NCI-H2081 treated with DMSO at 0.1 percent for 48 hours (cell line): ENCODE measurements at regions not wholly inside any gene's neighbourhood (a gene's known extent, or its start where the extent isn't known, plus 50 kb on each side); places are given as distances from the start of the nearest gene placed in this dataset.

Source experiments
- DNase-seq: peaks from one replicate; lab custom pipeline; 2025; lab: John Stamatoyannopoulos, UW

DNA sequence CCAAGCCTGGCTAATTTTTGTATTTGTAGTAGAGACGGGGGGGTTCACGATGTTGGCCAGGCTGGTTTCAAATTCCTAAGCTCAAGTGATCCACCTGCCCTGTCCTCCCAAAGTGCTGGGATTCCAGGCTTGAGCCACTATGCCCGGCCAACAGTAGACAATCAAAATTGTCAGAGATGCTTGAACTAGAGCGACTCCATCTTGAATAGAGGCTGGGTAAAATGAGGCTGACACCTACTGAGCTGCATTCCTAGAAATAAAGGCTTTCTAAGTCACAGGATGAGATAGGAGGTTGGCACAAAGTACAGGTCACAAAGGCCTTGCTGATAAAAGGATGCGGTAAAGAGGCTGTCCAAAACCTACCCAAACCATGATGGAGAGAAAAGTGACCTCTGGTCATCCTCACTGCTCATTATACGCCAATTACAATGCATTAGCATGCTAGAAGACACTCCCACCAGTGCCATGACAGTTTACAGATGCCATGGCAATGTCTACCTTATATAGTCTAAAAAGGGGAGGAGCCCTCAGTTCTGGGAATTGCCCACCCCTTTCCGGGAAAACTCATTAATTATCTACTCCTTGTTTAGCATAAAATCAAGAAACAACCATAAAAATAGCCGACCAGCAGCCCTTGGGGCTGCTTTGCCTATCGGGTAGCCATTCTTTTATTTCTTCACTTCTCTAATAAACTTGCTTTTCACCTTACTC lies 134.5 kb downstream of the BAMBI start:
- no peak for DNase-seq

GRCh38 chr10:28812384-28813372 lies 135.4 kb downstream of the BAMBI start:
- DNase-seq = no peak

GRCh38 chr10:28815681-28816080 lies 138.4 kb downstream of the BAMBI start:
- DNase-seq = no peak

DNA sequence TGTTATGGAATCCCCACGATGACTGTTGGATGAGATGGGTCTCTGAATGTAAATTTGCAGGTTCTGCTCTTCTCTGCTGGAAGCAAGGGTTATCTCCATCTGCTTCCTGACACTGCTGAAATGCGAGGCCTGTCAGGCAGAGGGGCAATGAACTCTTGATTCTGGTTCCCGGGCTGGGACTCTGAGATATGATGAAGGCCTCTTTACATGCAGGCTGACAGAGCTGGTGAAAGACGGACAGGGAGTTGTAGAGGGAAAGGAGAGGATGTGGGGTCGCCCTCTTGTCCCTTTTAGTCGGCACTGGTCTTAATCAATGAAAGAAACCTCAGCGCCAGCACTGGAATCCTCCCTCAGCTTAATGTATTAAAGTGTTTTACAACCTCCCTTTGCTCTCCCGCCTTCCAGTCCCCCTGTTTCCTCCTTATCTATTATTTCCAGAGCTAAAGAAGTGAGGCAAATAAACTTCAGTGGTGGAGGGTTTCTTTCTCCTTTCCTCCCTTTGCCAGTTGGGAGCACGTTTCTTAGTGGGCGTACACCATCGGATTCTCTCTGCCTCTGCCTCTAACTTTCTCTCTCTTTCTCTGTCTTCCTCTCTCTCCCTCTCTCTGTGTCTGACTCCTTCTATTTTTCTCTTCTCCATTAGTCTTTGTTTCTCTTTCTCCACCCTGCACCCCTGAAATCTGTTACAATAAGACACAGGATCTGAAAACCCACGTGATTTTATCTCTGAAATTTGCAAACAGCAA lies 145.6 kb downstream of the BAMBI start:
- DNase-seq = no peak

- no peak for DNase-seq
Observed at GRCh38 chr10:28823501-28824075, 146.3 kb downstream of the BAMBI start.

GRCh38 chr10:28833313-28833712 lies 156.0 kb downstream of the BAMBI start:
- DNase-seq = no peak

DNA sequence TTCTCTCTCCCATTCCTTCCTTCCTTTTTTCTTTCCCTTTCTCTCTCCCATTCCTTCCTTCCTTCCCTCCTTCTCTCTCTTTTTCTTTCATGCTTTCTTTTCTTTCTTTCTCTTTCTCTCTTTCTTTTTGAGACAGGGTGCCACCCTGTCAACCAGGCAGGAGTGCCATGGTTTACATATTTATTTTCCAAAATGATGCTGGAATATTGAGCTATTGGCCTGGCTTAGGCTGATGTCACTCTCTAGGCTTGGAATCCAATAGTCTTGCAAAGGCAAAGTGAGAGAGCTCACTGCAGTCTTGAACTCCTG lies 159.1 kb downstream of the BAMBI start:
- no peak for DNase-seq

DNA sequence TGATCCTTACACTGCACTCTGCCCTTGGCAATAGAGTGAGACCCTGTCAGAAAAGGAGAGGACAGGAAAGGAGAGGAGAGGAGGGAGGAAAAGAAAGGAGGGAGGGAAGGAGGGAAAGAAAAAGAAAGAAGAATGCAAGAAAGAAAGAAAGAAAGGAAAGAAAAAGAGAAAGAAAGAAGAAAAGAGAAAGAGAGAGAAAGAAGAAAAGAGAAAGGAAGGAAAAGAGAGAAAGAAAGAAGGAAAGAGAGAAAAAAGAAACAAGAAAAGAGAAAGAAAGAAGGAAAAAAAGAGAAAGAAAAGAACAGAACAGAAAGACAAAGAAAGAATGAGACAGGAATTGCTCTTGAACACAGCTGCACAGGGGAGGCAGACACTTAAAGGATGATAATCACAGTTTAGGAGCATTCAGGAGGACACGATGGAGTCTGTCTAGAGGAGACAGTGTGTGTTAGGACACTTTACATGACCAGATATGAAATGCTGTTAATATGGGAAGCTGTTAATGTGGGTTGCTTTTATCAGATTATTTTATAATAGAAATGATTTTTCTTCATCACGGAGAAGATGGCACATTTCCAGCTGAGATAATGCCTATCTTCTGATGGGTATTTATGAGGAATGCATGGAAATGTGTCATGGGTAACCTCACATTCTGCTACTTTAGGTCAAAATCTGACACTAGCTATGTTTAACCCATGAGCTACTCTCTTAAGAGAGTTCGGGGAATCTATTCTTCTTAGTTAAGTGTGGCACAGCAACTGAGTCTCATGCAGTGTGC lies 160.5 kb downstream of the BAMBI start:
- DNase-seq = no peak

GRCh38 chr10:28838908-28839307 lies 161.6 kb downstream of the BAMBI start:
- DNase-seq = no peak

DNA sequence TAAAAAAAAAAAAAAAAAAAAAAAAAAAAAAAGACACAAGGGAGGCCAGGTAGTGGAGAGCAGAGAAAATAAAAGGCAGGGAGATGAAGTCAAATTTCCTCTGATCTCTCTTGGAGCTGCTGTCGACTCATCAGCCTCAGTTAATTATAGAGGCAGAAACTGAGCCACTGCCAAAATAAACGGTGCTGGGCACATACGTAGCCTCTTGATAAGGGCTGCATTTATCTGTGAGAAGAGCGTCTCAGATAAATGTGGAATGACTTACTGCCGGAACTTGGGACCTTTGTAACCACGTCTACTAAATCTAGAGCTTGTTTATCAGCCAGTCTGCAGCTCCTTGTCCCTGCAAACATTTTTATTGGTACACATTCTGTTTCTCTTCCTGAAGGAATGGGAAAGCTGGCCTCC lies 162.3 kb downstream of the BAMBI start:
- peak; percentile 17 for DNase-seq

DNA sequence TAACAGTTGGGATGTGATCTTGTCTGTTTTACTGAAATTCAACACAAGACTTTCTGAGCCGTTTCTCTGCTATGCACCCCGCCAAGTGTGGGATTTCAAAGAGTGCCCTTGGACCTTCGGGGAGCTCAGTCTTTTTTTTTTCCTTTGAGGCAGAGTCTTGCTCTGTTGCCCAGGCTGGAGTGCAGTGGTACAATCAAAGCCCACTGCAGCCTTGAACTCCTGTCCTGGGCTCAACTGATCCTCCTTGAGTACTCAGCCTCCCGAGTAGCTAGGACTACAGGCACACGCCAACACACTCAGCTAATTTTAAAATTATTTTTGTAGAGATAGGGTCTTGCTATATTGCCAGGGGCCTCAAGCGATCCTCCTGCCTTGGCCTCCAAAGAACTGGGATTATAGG lies 162.9 kb downstream of the BAMBI start:
- DNase-seq = no peak

DNA sequence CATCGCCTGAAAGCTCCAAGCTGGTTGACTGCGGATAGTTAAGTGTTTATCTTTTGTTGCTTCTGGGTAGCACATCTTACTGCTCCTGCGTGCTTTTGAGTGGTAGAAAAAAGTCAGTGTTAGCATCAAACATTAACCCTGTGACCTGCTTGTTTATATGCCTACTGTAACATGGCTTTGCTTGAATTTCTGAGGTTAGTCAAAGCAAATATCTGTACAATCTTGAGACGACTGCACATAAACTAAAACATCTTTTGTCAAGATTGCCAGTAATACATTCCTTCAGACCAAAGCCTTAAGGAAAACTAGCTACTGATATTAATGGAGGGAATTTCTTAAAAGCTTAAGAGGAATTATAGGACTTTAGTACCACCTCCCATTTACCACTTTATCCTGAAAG lies 163.7 kb downstream of the BAMBI start:
- no peak for DNase-seq

- no peak for DNase-seq
Observed at GRCh38 chr10:28841625-28842024, 164.3 kb downstream of the BAMBI start.

DNA sequence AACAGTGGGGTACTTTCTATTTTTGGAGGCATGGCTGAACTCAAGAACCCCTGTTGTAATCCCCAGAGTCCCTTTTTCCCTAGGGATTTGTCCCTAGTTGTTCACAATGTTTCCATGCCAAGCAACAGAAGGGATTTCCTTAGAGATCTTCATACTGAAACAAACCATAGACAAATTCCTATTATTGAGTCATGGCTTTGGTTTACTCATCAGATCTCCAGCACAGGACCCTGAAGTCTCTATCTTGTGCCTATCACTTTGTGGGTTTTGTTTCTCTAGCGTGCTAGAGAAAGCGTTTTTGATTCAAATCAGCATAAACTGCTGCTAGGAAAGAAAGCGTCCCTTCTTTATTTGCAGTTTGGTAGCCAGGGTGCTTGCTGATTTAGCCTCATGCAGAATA lies 165.0 kb downstream of the BAMBI start:
- DNase-seq = no peak

DNA sequence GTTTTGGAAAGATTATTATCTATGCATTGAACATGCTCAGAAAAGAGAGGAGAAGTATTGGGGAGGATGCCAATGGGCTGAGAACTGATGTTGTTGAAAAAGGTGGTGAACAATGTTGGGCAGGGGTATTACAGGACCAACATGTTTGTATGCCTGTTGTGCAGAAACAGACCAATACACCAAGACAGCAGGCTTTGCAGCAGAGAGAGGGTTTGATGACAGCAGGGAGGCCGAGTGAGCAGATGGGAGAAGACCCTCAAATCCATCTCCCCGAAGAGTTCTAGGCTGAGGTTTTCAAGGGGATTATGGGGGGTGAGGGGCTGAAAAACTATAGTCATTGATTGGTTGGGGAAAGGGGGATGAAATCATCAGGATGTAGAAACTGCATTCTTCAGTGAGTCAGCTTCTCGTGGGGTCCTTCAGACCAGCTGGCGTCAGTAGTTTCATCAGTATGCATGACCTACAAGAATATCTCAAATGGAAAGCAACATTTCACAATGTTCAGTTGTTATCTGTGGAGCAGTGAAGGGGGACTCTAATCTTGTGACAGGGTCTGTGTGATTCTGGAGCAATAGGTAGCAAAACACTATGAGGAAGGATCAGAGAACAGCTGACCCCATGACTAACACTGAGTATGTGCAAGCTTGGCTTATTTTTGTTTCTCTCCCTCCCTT lies 167.8 kb downstream of the BAMBI start:
- DNase-seq = no peak

- no peak for DNase-seq
Observed at GRCh38 chr10:28849309-28849708, 172.0 kb downstream of the BAMBI start.

DNA sequence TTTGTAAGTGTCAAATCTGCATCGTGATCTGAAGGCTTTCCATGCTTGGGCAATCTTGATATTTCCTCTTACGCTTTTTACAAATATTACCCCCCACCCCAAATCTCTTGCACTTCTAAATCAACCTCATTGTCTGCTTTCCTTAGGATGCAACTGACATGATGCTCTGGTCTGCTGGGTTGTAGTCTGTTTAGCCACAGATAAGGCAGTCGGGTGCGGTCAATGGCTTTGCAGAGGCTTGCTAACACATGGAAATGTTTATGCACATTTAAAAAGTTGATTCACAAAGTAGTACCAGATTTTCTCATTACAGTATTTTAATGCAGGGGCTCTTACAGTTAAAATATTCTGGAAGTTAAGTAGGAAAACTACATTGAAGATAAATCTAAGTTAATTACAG lies 172.5 kb downstream of the BAMBI start:
- DNase-seq = no peak

DNA sequence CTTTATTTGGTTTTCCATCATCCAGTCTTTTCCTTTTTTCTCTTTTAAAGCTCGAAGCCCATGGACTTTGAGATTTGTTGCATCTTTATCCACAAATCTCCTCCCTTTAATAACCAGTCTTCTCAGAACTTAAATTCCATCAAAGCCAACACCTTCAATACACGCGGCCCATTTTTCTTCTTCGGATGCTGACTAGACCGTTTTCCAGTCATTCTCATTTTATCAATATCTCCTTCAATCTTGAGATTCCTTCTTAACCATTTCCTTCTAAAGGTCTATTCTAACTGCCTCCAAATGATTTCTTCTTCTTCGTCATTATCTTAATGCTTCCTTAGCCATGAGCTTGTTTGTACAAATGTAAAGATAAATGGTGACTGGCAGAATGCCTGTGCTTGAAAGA lies 173.5 kb downstream of the BAMBI start:
- DNase-seq = no peak

DNA sequence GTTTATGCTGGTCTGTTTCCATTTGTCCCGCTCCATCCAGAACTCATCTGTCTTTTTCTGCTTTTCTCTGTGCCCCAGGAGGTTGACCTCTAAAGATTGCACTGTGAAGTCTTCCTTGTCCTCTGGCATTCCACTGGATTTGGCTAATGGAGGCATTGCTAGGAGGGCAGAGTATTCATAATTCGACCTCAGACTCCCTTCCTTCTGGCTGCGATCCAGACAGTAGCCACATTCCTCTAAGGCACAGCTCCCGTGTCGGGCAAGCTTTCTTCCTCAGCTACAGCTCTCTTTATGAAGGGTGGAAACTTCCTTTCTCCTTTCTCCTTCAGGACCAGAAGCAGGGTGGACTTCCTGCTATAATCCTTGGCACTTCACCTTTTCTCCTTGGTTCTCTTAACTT lies 175.9 kb downstream of the BAMBI start:
- DNase-seq = no peak

GRCh38 chr10:28857164-28857563 lies 179.8 kb downstream of the BAMBI start:
- no peak for DNase-seq

GRCh38 chr10:28858646-28859045 lies 181.3 kb downstream of the BAMBI start:
- DNase-seq = no peak
